Heart left ventricle (tissue), 16 donors: ENCODE measurements at regions not wholly inside any gene's neighbourhood (a gene's known extent, or its start where the extent isn't known, plus 50 kb on each side); places are given as distances from the start of the nearest gene placed in this dataset.

Source experiments
- ATAC-seq, 4 donors: fragments of 200-7000 bp; cut with Tn5 transposase; one replicate each; pipeline ENCODE4 v1.9.1; 2020 to 2022; ENCODE audit warnings: moderate library complexity in 4 of 4, mild to moderate bottlenecking in 3 of 4, moderate number of reproducible peaks in 1 of 4
- DNase-seq, 5 donors: peaks; one replicate each; pipeline ENCODE4 v3.0.0-alpha.2; 2020
- H3K27ac ChIP-seq, 12 donors: fragments of 200-600 bp; sonication (generic) in 4 of 12; one replicate each; pipeline versions ENCODE4 v1.5.0 to v1.8.0; 2016 to 2022; ENCODE audit warnings: mild to moderate bottlenecking in 2 of 12
- H3K27me3 ChIP-seq, 9 donors: fragments of 200-600 bp; sonication (generic) in 2 of 9; one replicate each; pipeline versions ENCODE4 v1.5.1 to v1.8.0; 2016 to 2022; ENCODE audit warnings: mild to moderate bottlenecking in 3 of 9
- H3K36me3 ChIP-seq, 9 donors: fragments of 200-600 bp; sonication (generic) in 2 of 9; one replicate each; pipeline versions ENCODE4 v1.5.0 to v1.8.0; 2018 to 2022; ENCODE audit warnings: mild to moderate bottlenecking in 2 of 9
- H3K4me1 ChIP-seq, 12 donors: fragments of 200-600 bp; sonication (generic) in 4 of 12; one replicate each; pipeline versions ENCODE4 v1.5.0 to v1.8.0; 2016 to 2022; ENCODE audit warnings: mild to moderate bottlenecking in 3 of 12
- H3K4me3 ChIP-seq, 12 donors: fragments of 200-600 bp; sonication (generic) in 4 of 12; one replicate each; pipeline versions ENCODE4 v1.5.0 to v1.8.0; 2017 to 2022; ENCODE audit warnings: mild to moderate bottlenecking in 9 of 12, moderate library complexity in 4 of 12
- H3K9me3 ChIP-seq, 12 donors: fragments of 200-600 bp; sonication (generic) in 4 of 12; one replicate each; pipeline versions ENCODE4 v1.5.0 to v1.8.0; 2016 to 2022; ENCODE audit warnings: mild to moderate bottlenecking in 1 of 12
- POLR2A ChIP-seq, 2 donors: fragments of 450-650 bp; IDR thresholded peaks; one replicate each; pipeline ENCODE4 v1.6.1; 2017; ENCODE audit warnings: antibody characterized with exemption in 2 of 2, mild to moderate bottlenecking in 2 of 2, moderate library complexity in 2 of 2
- WGBS, 4 donors: extraction: QIAGEN DNeasy Blood & Tissue Kit in 2 of 4; methylation state at CpG; one replicate each; pipeline versions ENCODE4 v1.1.5 to v1.1.7; 2013 to 2018; 5-methylcytosine and 5-hydroxymethylcytosine counted together
- intact Hi-C, 10 donors: fragments of 100-400 bp; cut with DNase I; formaldehyde crosslinking; loops; one replicate each; pipeline versions ENCODE4 v1.11.1 to v1.14.2; 2022
- TF ChIP-seq, protein P1 (sequence below), 12 donors: fragments of 200-600 bp; sonication (generic) in 4 of 12; IDR thresholded peaks; one replicate each; pipeline versions ENCODE4 v1.5.0 to v1.8.0; 2018 to 2022; ENCODE audit warnings: antibody characterized with exemption in 12 of 12, mild to moderate bottlenecking in 5 of 12
- donor health status: ischemic (EF 13 %, LVEDD 7.1; RV severe dilation, severe dysfunction).
- donor health status: healthy with polysubstance abuse.
- donor health status: DM: no; HTN: yes; CAD: no.
- donor health status: DM: no; HTN: no; CAD: no.
- donor health status: ischemic (EF 25% LVEDD 6.9; RV normal size, moderate dysfunction).
- donor health status: ischemic (EF 25% LVEDD 5.7; RV mildly dilated, moderate dysfunction).
- donor health status: healthy.
- donor health status: DM: yes; HTN: yes; CAD: no.
- donor health status: ischemic (EF 35%, LVEDD 5.7; RV mildly dilated, moderate dysfunction).
- donor health status: nonischemic (EF 11% LVEDD 7.7; RV severe dilation, severe dysfunction).
- donor health status: DM: yes; HTN: yes; CAD: no.
- donor health status: PGD.
- donor health status: ischemic (EF 29% LVEDD 5.4; RV normal size, mild dysfunction).
- donor health status: nonischemic (EF 23%, LVEDD 6.1; RV moderate dilation, normal function).

DNA sequence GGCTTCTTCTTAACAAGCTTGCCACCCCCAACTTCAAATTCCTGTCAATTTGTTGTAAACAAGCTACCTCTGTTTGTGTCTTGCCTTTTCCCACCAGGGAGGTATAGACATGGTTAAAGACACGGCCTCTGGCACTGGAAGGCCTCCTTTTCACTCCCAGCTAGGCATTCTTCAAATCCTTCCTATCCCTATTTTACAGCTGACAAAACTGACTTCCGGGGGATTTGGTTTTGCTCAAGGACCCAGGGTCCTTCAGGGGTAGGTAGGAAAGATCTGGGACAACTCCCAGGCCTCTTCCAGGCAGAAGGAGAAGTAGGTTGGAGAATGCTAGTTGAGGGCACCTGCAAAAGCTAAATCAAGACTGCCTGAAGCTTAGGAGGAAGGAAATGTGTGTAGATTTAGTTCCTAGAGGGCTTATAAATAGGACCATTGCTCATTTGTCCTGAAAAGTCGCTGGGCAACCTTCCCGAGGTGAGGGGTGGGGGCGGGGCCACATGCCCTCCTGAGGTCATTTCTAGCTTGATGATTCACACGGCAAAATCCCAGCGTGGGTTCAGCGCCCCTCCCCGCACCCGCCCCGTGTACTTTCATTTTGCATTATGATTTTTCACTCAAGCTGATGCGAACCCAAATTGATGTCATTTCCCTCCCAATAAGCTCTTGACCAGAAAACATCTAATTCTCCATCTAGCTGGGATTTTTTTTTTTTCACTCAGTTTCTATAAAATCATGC lies 365.5 kb downstream of the SHQ1 start:
- 8 to 14% (median 10%) methylated on average over 12 of the region's 12 CpGs for WGBS, 4 donors
- peak; percentile 68 to 82 (median 74) for DNase-seq

DNA sequence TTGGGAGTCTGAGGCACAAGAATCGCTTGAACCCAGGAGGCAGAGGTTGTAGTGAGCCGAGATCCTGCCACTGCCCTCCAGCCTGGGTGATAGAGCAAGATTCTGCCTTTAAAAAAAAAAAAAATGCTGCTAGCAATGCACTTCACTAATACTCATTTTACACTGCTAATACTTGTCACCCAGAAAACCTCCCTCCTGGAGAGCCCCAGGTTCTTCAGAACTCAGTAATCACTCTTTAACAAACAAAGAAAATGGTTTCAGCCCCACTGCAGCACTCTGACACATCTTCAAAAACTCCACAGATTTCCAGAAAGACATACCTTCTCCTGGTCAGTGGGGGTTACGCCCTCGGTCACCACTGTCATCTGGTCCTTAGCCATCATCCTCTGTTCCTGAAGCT lies 366.7 kb downstream of the SHQ1 start:
- no peak for TF ChIP-seq POLR2A (IDR thresholded peaks at IDR 0.05)
- TF ChIP-seq, protein P1, sequence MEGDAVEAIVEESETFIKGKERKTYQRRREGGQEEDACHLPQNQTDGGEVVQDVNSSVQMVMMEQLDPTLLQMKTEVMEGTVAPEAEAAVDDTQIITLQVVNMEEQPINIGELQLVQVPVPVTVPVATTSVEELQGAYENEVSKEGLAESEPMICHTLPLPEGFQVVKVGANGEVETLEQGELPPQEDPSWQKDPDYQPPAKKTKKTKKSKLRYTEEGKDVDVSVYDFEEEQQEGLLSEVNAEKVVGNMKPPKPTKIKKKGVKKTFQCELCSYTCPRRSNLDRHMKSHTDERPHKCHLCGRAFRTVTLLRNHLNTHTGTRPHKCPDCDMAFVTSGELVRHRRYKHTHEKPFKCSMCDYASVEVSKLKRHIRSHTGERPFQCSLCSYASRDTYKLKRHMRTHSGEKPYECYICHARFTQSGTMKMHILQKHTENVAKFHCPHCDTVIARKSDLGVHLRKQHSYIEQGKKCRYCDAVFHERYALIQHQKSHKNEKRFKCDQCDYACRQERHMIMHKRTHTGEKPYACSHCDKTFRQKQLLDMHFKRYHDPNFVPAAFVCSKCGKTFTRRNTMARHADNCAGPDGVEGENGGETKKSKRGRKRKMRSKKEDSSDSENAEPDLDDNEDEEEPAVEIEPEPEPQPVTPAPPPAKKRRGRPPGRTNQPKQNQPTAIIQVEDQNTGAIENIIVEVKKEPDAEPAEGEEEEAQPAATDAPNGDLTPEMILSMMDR (IDR thresholded peaks at IDR 0.05) = no peak
- intact Hi-C loops = loop anchor here in 2 of 10 donors (5.0 kb wide), 2 partner anchors 34 to 181 kb away; partner anchors contain the start of gene RYBP (in 1 of the 2)
- no peak for DNase-seq
- Histone ChIP-seq H3K4me1 (peaks cover 0 to 31% (median 16%) of the 10 kb centered on the region in 12 donors), H3K36me3 (no peaks in the 10 kb centered on the region), H3K9me3 (no peaks in the 10 kb centered on the region), H3K27ac (no peak overlapping the region), H3K27me3 (no peaks in the 10 kb centered on the region), H3K4me3 (no peak overlapping the region)
- ATAC-seq = no peak
- WGBS, 4 donors = 97 to 100% (median 98%) methylated on average over 4 of the region's 4 CpGs

More for the DNA sequence above, 365.5 kb downstream of the SHQ1 start:
- Histone ChIP-seq H3K4me3 (peak overlapping the region in 10 of 12 donors; percentile 14 to 52 (median 37)), H3K27me3 (no peaks in the 10 kb centered on the region), H3K9me3 (no peaks in the 10 kb centered on the region), H3K27ac (peak overlapping the region in 10 of 12 donors; percentile 50 to 88 (median 67)), H3K36me3 (no peaks in the 10 kb centered on the region), H3K4me1 (peaks cover 0 to 40% (median 25%) of the 10 kb centered on the region in 12 donors)
- intact Hi-C loops = loop anchor here in 2 of 10 donors (5.0 kb wide), 2 partner anchors 35 to 180 kb away; partner anchors contain the start of gene RYBP (in 1 of the 2)
- ATAC-seq = peak; percentile 74 to 94 (median 88)
- TF ChIP-seq POLR2A (IDR thresholded peaks at IDR 0.05) = no peak
- TF ChIP-seq, protein P1 (IDR thresholded peaks at IDR 0.05) = no peak

DNA sequence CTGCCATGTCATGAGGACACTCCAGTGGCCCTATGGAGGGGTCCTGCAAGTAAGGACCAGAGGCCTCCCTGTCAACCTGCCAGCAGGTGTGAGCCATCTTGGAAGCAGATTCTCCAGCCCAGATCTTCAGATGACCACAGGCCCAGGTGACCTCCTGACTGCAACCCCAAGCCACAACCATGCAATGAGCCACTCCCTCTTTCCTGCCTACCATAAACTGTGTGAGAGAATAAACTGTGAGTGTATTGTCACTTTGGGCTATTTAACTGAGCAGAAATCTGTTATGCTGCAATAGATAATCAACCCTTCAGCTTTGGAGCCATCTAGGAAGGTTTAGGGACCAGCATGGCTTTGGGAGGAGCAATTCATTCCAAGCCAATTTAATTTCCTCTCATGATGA lies 367.9 kb downstream of the SHQ1 start:
- Histone ChIP-seq H3K9me3 (no peaks in the 10 kb centered on the region), H3K36me3 (no peaks in the 10 kb centered on the region), H3K27me3 (no peaks in the 10 kb centered on the region), H3K4me1 (peaks cover 0 to 23% (median 13%) of the 10 kb centered on the region in 12 donors), H3K4me3 (no peak overlapping the region), H3K27ac (no peak overlapping the region)
- TF ChIP-seq, protein P1 (IDR thresholded peaks at IDR 0.05) = no peak
- no peak for TF ChIP-seq POLR2A (IDR thresholded peaks at IDR 0.05)
- intact Hi-C loops = loop anchor here in 2 of 10 donors (5.0 kb wide), 2 partner anchors 33 to 182 kb away; partner anchors contain the start of gene RYBP (in 1 of the 2)
- DNase-seq = no peak
- ATAC-seq = no peak

DNA sequence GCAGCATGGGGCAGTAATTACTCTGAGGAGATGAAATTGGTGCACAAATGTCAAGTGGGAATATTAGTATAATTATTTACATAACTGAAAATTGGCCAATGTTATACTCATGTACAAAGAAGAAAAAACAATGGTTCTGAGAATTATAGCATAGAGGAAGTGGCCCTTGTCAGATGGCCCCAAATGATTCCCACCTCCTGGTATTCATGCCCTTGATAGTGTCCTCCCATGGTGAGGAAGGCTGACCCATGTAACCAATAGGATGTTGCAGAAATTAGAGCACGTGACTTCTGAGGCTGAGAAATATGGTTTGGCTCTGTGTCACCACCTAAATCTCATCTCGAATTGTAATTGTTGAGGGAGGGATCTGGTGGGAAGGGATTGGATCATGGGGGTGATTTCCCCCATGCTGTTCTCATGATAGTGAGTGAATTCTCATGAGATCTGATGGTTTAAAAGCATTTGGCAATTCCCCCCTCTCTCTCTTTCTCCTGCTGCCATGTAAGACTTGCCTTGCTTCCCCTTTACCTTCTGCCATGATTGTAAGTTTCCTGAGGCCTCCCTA lies 368.5 kb downstream of the SHQ1 start:
- ATAC-seq (no peak), DNase-seq (no peak)
- Histone ChIP-seq H3K9me3 (no peaks in the 10 kb centered on the region), H3K27ac (no peak overlapping the region), H3K4me1 (peaks cover 0 to 19% (median 11%) of the 10 kb centered on the region in 12 donors), H3K4me3 (no peak overlapping the region), H3K36me3 (no peaks in the 10 kb centered on the region), H3K27me3 (no peaks in the 10 kb centered on the region)
- TF ChIP-seq, protein P1 (IDR thresholded peaks at IDR 0.05) = no peak
- TF ChIP-seq POLR2A (IDR thresholded peaks at IDR 0.05) = no peak
- intact Hi-C loops = loop anchor here in 2 of 10 donors (5.0 kb wide), 2 partner anchors 32 to 183 kb away; partner anchors contain the start of gene RYBP (in 1 of the 2)
- WGBS, 4 donors = 91 to 100% (median 95%) methylated on average over 2 of the region's 2 CpGs
